ENCODE measurements at regions not wholly inside any gene's neighbourhood (a gene's known extent, or its start where the extent isn't known, plus 50 kb on each side); places are given as distances from the start of the nearest gene placed in this dataset.

DNA sequence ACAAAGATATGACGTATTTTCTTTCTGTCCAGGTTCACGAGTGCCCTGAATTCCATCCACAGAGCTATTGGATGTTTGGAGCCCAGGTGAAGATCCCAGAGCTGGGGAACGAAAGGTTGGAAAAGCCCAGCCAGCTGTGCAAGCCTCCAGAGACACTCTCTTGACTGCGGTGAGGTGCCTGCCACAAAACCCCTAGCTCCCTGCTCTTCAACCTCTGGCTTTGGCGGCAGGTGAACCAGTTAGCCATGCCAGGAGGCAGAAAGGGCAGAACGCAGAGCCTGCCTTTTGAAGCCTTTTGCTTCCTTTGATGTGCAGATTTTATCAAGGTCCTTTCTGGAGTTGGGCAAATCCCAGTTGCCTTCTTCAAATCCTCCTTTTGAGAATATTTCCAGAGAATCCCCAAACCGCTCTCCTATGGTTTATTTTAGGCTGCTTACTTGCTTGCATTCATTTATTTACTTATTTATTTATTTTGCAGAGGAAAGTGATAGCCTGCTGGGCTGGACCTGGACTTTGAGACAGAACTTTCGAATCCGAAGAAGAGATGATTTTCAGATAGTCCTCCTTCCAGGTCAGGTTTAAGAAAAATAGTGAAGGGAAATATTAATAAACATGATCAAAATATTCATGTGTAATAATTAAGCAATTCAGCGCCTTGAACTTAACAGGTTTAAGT, 411.2 kb upstream of the TBX3 start:
- TF ChIP-seq EZH2phosphoT487 (IDR thresholded peaks at IDR 0.05) (no peak), EZH2 (IDR thresholded peaks at IDR 0.05) (no peak)
- TF ChIP-seq, protein P1, sequence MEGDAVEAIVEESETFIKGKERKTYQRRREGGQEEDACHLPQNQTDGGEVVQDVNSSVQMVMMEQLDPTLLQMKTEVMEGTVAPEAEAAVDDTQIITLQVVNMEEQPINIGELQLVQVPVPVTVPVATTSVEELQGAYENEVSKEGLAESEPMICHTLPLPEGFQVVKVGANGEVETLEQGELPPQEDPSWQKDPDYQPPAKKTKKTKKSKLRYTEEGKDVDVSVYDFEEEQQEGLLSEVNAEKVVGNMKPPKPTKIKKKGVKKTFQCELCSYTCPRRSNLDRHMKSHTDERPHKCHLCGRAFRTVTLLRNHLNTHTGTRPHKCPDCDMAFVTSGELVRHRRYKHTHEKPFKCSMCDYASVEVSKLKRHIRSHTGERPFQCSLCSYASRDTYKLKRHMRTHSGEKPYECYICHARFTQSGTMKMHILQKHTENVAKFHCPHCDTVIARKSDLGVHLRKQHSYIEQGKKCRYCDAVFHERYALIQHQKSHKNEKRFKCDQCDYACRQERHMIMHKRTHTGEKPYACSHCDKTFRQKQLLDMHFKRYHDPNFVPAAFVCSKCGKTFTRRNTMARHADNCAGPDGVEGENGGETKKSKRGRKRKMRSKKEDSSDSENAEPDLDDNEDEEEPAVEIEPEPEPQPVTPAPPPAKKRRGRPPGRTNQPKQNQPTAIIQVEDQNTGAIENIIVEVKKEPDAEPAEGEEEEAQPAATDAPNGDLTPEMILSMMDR (IDR thresholded peaks at IDR 0.05) = no peak
- H4K20me1 ChIP-seq (ENCODE audit: low read depth) = no peaks in the 10 kb centered on the region
- H3K9ac ChIP-seq = no peak overlapping the region
- H3K27me3 Mint-ChIP-seq (ENCODE audit: insufficient read depth, low read depth) = peaks cover 13% of the 10 kb centered on the region
- no peak overlapping the region for H3K4me2 ChIP-seq
- H3K4me3 Mint-ChIP-seq = no peak overlapping the region
- no peaks in the 10 kb centered on the region for H3K36me3 ChIP-seq
- no peak overlapping the region for H3K27ac ChIP-seq
- no peaks in the 10 kb centered on the region for H3K79me2 ChIP-seq (ENCODE audit: low read depth)
- no peaks in the 10 kb centered on the region for H3K36me3 Mint-ChIP-seq
- H3K27me3 ChIP-seq = no peaks in the 10 kb centered on the region
- H3K4me3 ChIP-seq = no peak overlapping the region
- no peak for DNase-seq (ENCODE audit: low spot score)
- H3F3A ChIP-seq (ENCODE audit: low read depth) = no peaks in the 10 kb centered on the region
- no peaks in the 10 kb centered on the region for H3K4me1 ChIP-seq
- no peak overlapping the region for H3K27ac Mint-ChIP-seq
- no peaks in the 10 kb centered on the region for H3K4me1 Mint-ChIP-seq
- peaks cover 5% of the 10 kb centered on the region for H3K9me3 Mint-ChIP-seq
- H2AFZ ChIP-seq (replicated peaks) = no peak overlapping the region
- H3K9me3 ChIP-seq (ENCODE audit: low read depth) = no peaks in the 10 kb centered on the region

DNA sequence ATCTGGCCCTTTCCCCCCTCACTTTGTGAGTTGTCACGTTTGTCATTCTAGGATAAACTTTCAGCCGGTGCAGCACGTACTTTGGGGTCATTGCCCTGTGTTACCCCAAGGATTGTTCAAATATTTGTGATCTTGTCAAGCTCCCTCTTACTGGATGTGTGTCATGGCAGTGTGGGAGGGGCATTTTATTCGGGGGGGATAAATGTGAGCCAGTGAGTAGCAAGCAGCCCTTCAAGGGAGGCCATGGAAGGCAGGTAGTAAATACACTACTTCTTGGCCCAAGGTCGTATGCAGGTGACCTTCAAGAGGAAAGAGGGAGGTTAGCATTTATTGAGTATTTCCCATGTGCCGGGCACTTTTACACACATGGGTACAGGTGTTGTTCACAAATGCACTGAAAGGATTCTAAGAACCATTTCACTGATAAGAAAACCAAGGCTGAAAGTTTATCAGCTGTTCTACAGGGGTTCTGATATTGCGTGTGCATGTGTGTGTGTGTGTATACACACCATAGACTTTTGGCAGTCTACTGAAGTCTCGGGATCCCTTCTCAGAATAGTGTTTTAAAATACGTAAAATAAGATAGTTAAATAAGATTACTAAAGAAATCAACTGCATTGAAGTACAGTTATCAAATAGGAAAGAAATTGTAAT, 410.3 kb upstream of the TBX3 start:
- Histone ChIP-seq H3K79me2 (ENCODE audit: low read depth) (no peaks in the 10 kb centered on the region), H3K4me3 (no peak overlapping the region), H3K27ac (no peak overlapping the region), H3K9me3 (ENCODE audit: low read depth) (no peaks in the 10 kb centered on the region), H3K9ac (no peak overlapping the region), H3K36me3 (no peaks in the 10 kb centered on the region), H3F3A (ENCODE audit: low read depth) (no peaks in the 10 kb centered on the region), H4K20me1 (ENCODE audit: low read depth) (no peaks in the 10 kb centered on the region), H3K27me3 (no peaks in the 10 kb centered on the region), H3K4me1 (no peaks in the 10 kb centered on the region), H3K4me2 (no peak overlapping the region), H2AFZ (replicated peaks) (no peak overlapping the region)
- TF ChIP-seq EZH2 (IDR thresholded peaks at IDR 0.05) (no peak), EZH2phosphoT487 (IDR thresholded peaks at IDR 0.05) (no peak)
- TF ChIP-seq, protein P1 (IDR thresholded peaks at IDR 0.05) = no peak
- no peaks in the 10 kb centered on the region for H3K4me1 Mint-ChIP-seq
- no peaks in the 10 kb centered on the region for H3K36me3 Mint-ChIP-seq
- H3K27ac Mint-ChIP-seq = no peak overlapping the region
- H3K27me3 Mint-ChIP-seq (ENCODE audit: insufficient read depth, low read depth) = peaks cover 11% of the 10 kb centered on the region
- H3K4me3 Mint-ChIP-seq = no peak overlapping the region
- DNase-seq (ENCODE audit: low spot score) = no peak
- H3K9me3 Mint-ChIP-seq = no peaks in the 10 kb centered on the region

DNA sequence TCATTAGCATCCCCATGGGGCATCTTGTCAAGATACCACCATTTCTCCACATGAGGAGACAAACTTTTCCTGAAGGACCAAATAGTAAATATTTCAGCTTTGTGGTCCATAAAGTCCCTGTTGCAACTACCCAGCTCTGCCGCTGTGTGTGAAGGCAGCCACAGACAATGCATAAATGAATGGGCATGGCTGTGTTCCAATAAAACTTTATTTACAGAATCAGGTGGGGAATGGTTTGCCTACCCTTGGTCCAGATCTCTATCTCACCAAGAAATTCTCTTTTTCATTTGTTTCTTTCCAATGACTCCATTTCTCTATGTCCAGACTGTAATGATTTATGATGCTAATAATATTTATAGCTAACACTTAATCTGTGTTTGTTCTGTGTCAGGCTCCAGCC, 409.3 kb upstream of the TBX3 start:
- H3K27ac Mint-ChIP-seq = no peak overlapping the region
- TF ChIP-seq EZH2phosphoT487 (IDR thresholded peaks at IDR 0.05) = no peak
- TF ChIP-seq, protein P1 (IDR thresholded peaks at IDR 0.05) = no peak
- TF ChIP-seq EZH2 (IDR thresholded peaks at IDR 0.05) = no peak
- no peaks in the 10 kb centered on the region for H3K4me1 Mint-ChIP-seq
- H3K36me3 Mint-ChIP-seq = no peaks in the 10 kb centered on the region
- H4K20me1 ChIP-seq (ENCODE audit: low read depth) = no peaks in the 10 kb centered on the region
- H3K4me3 ChIP-seq = no peak overlapping the region
- no peak overlapping the region for H3K9ac ChIP-seq
- H3K9me3 Mint-ChIP-seq = no peaks in the 10 kb centered on the region
- H3K27ac ChIP-seq = no peak overlapping the region
- no peak overlapping the region for H3K4me3 Mint-ChIP-seq
- no peaks in the 10 kb centered on the region for H3K79me2 ChIP-seq (ENCODE audit: low read depth)
- no peaks in the 10 kb centered on the region for H3K27me3 ChIP-seq
- no peaks in the 10 kb centered on the region for H3K4me1 ChIP-seq
- H2AFZ ChIP-seq (replicated peaks) = no peak overlapping the region
- no peaks in the 10 kb centered on the region for H3F3A ChIP-seq (ENCODE audit: low read depth)
- H3K36me3 ChIP-seq = no peaks in the 10 kb centered on the region
- DNase-seq (ENCODE audit: low spot score) = no peak
- H3K9me3 ChIP-seq (ENCODE audit: low read depth) = no peaks in the 10 kb centered on the region
- no peak overlapping the region for H3K4me2 ChIP-seq
- peaks cover 12% of the 10 kb centered on the region for H3K27me3 Mint-ChIP-seq (ENCODE audit: insufficient read depth, low read depth)
